ENCODE measurements at regions not wholly inside any gene's neighbourhood (a gene's known extent, or its start where the extent isn't known, plus 50 kb on each side); places are given as distances from the start of the nearest gene placed in this dataset.
A peak's percentile ranks its signal among the peaks of the same experiment; 100 is the strongest.
"Not testable (repeated sequence)": the region's sequence is repeated elsewhere in the genome, so short reads cannot be mapped to it uniquely, and the experiment has no call there.

GRCh38 chr3:27551413-27551812, 67.2 kb upstream of the SLC4A7 start:
- DNase-seq (ENCODE audit: low spot score); H3K4me3 Mint-ChIP-seq; ATAC-seq; H3K36me3 Mint-ChIP-seq; H3K4me1 Mint-ChIP-seq (ENCODE audit: low read depth in 2 of 2); H3K9me3 Mint-ChIP-seq; H3K27ac Mint-ChIP-seq: not testable (repeated sequence)
- peaks cover 22 to 31% of the 10 kb centered on the region in 2 donors for H3K27me3 Mint-ChIP-seq

GRCh38 chr3:27545061-27545460, 60.9 kb upstream of the SLC4A7 start:
- peak overlapping the region in 1 of 2 donors; percentile 20 for H3K27ac Mint-ChIP-seq
- no peak for ATAC-seq
- no peak for DNase-seq (ENCODE audit: low spot score)
- no peak overlapping the region for H3K4me3 Mint-ChIP-seq
- H3K4me1 Mint-ChIP-seq (ENCODE audit: low read depth in 2 of 2): peaks cover 3 to 11% of the 10 kb centered on the region in 2 donors
- peaks cover 3 to 9% of the 10 kb centered on the region in 2 donors for H3K27me3 Mint-ChIP-seq
- no peaks in the 10 kb centered on the region for H3K36me3 Mint-ChIP-seq
- no peaks in the 10 kb centered on the region for H3K9me3 Mint-ChIP-seq

DNA sequence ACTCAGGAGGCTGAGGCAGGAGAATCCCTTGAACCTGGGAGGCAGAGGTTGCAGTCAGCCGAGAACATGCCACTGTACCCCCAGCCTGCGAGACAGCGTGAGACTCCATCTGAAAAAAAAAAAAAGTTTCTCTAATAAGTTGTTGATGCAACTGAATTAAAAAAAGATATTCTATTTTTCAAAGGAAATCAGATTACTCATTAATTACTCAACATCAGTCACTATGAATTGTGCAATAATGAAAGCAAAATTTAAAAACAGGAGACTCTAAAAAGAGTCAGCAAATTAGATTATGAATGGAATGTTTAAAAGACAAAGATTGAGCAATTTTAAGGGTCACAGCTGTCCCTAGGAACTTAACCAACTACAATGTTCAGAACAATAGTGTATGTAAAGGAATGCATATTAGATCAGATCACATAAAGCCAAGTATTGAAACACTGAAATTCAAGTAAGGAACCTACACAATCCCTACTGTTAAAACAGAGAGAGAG, 60.2 kb upstream of the SLC4A7 start:
- H3K4me1 Mint-ChIP-seq (ENCODE audit: low read depth in 2 of 2): peaks cover 3 to 11% of the 10 kb centered on the region in 2 donors
- peak overlapping the region; percentile 8 to 20 for H3K27ac Mint-ChIP-seq
- peaks cover under 1 to 2% of the 10 kb centered on the region in 2 donors for H3K27me3 Mint-ChIP-seq
- ATAC-seq: peak; percentile 53 to 64
- H3K4me3 Mint-ChIP-seq: no peak overlapping the region
- no peaks in the 10 kb centered on the region for H3K36me3 Mint-ChIP-seq
- H3K9me3 Mint-ChIP-seq: no peaks in the 10 kb centered on the region
- no peak for DNase-seq (ENCODE audit: low spot score)

- H3K27ac Mint-ChIP-seq: no peak overlapping the region
- no peak for ATAC-seq
- no peaks in the 10 kb centered on the region for H3K9me3 Mint-ChIP-seq
- no peaks in the 10 kb centered on the region for H3K36me3 Mint-ChIP-seq
- H3K27me3 Mint-ChIP-seq: no peaks in the 10 kb centered on the region
- peaks cover 3 to 11% of the 10 kb centered on the region in 2 donors for H3K4me1 Mint-ChIP-seq (ENCODE audit: low read depth in 2 of 2)
- DNase-seq (ENCODE audit: low spot score): no peak
- H3K4me3 Mint-ChIP-seq: no peak overlapping the region
Observed at GRCh38 chr3:27542476-27542875, 58.3 kb upstream of the SLC4A7 start.

DNA sequence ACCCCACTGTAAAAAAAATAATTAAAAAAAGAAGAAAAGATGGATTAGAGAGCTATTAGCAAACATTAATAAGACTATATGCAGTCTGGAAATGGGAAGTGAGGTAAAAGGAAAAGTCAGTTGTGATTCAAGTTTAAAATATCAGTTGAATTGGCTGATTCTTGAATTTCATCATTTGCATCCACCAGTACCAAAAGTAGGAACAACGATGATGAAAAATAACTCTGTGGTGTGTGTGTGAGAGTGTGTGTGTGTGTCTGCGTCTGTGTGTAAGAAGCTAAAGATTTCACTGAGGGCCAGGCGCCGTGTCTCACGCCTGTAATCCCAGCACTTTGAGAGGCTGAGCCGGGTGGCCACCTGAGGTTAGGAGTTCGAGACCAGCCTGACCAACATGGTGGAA, 56.0 kb upstream of the SLC4A7 start:
- DNase-seq (ENCODE audit: low spot score) (no peak), ATAC-seq (no peak)
- Mint-ChIP-seq H3K27ac (no peak overlapping the region), H3K4me3 (no peak overlapping the region), H3K4me1 (ENCODE audit: low read depth in 2 of 2) (peaks cover 6 to 13% of the 10 kb centered on the region in 2 donors), H3K27me3 (no peaks in the 10 kb centered on the region), H3K9me3 (no peaks in the 10 kb centered on the region), H3K36me3 (no peaks in the 10 kb centered on the region)

DNA sequence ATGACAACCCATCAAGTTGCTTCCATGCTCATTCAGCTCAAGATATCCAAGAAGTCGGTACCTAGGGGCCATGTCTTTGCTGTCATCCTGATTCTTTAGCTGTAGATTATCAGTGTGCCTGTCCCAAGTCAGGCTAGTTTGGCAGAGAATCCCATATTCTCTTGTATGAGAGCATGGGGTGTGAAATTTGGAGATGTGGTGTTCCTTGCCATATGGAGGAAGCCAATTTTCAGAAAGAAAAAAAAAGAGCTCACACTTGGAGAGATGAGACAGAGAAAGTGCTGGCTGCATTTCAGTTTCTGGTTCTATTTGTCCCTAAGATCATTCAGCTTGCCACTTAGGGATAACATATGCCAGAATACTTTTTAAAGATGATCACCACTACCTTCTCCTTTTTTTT, 52.3 kb upstream of the SLC4A7 start:
- Mint-ChIP-seq H3K9me3 (no peaks in the 10 kb centered on the region), H3K4me1 (ENCODE audit: low read depth in 2 of 2) (peaks cover 16 to 21% of the 10 kb centered on the region in 2 donors), H3K27me3 (no peaks in the 10 kb centered on the region), H3K36me3 (no peaks in the 10 kb centered on the region), H3K27ac (no peak overlapping the region), H3K4me3 (no peak overlapping the region)
- ATAC-seq (no peak), DNase-seq (ENCODE audit: low spot score) (no peak)

DNA sequence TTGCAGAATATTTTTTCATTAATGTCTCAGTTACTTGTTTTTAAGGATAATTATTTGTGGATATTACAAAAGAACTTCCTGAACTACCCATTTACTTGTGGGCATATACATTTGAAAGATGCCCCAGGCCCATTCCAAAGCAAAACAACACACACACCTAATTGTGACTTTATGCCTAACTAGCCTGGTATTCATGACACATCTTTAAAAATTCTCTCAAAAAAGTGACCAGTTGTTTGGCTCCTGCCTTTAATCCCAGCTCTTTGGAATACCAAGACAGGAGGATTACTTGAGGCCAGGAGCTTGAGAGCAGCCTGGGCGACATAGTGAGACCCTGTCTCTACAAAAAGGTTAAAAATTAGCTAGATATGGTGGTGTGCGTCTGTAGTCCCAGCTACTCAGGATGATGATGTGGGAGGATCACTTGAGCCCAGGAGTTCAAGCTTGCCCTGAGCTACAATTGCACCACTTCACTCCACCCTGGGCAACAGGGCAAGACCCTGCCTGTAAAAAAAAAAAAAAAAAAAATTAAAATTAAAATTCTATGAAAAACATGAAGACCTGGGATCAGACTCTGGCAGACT, 51.7 kb upstream of the SLC4A7 start:
- Mint-ChIP-seq H3K27ac (peak overlapping the region; percentile 93 to 97), H3K27me3 (no peaks in the 10 kb centered on the region), H3K4me1 (ENCODE audit: low read depth in 2 of 2) (peaks cover 16 to 21% of the 10 kb centered on the region in 2 donors), H3K9me3 (no peaks in the 10 kb centered on the region), H3K36me3 (no peaks in the 10 kb centered on the region), H3K4me3 (no peak overlapping the region)
- ATAC-seq (no peak), DNase-seq (ENCODE audit: low spot score) (no peak)

DNA sequence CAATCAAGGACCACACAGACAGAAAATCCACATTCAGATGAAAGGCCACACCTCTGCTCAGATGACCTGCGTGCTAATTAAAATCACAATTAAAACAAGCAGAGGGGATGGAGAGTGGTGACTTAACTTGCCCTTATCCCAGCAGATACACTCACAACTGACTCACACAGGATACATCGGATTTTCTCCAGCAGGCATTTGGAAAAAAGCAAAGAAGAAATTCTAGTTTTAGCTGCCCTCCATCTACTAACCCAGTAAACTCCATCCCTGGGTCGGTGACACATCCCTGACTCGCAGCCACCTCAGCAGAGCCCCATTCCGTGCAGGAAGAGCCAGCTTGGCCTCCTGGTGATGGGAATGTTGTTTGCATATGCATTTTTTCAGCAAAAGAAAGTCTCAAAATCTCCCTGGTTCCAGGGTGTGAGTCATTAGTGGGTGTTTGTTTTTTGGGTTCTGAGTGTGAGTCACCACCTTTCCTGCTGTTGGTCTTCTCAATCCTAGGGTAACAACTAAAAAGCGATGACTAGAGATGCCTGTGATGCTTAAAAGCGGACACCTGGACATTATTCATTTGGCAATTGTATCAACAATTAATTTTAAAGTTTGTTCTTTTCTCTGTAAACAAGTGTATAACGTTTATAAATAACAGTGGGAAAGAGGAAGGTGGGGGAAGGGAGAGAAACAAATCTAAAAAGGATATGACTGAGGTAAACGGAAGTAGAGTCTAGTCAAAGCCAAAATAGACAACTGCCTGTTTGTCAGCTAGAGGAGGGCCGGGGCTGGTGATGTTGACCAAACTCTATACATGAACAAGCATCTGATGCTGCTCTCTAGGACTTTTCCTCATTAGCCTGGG, 49.8 kb upstream of the SLC4A7 start:
- Mint-ChIP-seq H3K9me3 (no peaks in the 10 kb centered on the region), H3K4me3 (peak overlapping the region; percentile 70), H3K27ac (peak overlapping the region; percentile 93 to 97), H3K27me3 (no peaks in the 10 kb centered on the region), H3K36me3 (no peaks in the 10 kb centered on the region), H3K4me1 (ENCODE audit: low read depth in 2 of 2) (peaks cover 16 to 21% of the 10 kb centered on the region in 2 donors)
- peak; percentile 61 for DNase-seq (ENCODE audit: low spot score)
- peak; percentile 87 to 97 for ATAC-seq
